HCT116 (cell line): ENCODE measurements at regions not wholly inside any gene's neighbourhood (a gene's known extent, or its start where the extent isn't known, plus 50 kb on each side); places are given as distances from the start of the nearest gene placed in this dataset.
"Not testable (repeated sequence)": the region's sequence is repeated elsewhere in the genome, so short reads cannot be mapped to it uniquely, and the experiment has no call there.

Experiments
- ATAC-seq: fragments of 200-7000 bp; cut with Tn5 transposase; 2 replicates; pipeline ENCODE4 v1.9.1; 2020; ENCODE audit warnings: mild to moderate bottlenecking, moderate library complexity
- BruUV-seq: library from RNA; stranded (reverse); fragments of 400-500 nt; replicated peaks from 2 replicates; lab custom pipeline; 2021; lab: Mats Ljungman, UMichigan
- CTCF ChIA-PET: fragments of 300-600 bp; sonication (Branson Sonifier 250); formaldehyde crosslinking; loops from one replicate; lab custom pipeline; 2021; ENCODE audit warnings: antibody characterized with exemption; lab: Charles Lee
- POLR2A ChIA-PET: fragments of 300-600, 350-600 bp; sonication (Branson Sonifier 250); formaldehyde crosslinking; loops from one replicate; lab custom pipeline; 2021; ENCODE audit warnings: antibody characterized with exemption; lab: Charles Lee
- RAD21 ChIA-PET, 2 experiments: fragments of 300-600 bp; sonication (Branson Sonifier 250); formaldehyde crosslinking; loops; one replicate each; lab custom pipeline; 2023; ENCODE audit warnings: low total read pairs in 2 of 2; ENCODE audit not compliant: uncharacterized antibody in 2 of 2, unreplicated experiment in 2 of 2, low non-redundant PET in 1 of 2; lab: Charles Lee
- DNase-seq: peaks from one replicate; pipeline ENCODE4 v3.0.0-alpha.2; 2010; ENCODE audit warnings: low read depth, low spot score
- H2AFZ ChIP-seq: fragments of 200-600 bp; shearing (Covaris generic), sonication (generic); 2 replicates; pipeline ENCODE4 v1.6.1; 2017; ENCODE audit warnings: low read depth, mixed run types, mixed read lengths, antibody characterized with exemption, low read length; ENCODE audit not compliant: poor library complexity, severe bottlenecking
- H3K27ac ChIP-seq: 2 replicates; pipeline ENCODE4 v1.5.1; 2012; ENCODE audit warnings: low read depth, low read length
- H3K27me3 ChIP-seq: fragments of 200-600 bp; sonication (generic); 2 replicates; pipeline ENCODE4 v1.6.1; 2016; ENCODE audit warnings: mixed run types, low read length, mixed read lengths; ENCODE audit not compliant: insufficient read depth
- H3K36me3 ChIP-seq, 2 experiments: fragments of 200-500 bp in 1 of 2; fragments of 200-600 bp in 1 of 2; sonication (Bioruptor generic) in 1 of 2; sonication (generic) in 1 of 2; 2 replicates each; pipeline versions ENCODE4 v1.5.1 to v1.6.1; 2014 to 2016; ENCODE audit warnings: low read length in 2 of 2, inconsistent platforms in 1 of 2, mixed read lengths in 1 of 2, mixed run types in 1 of 2; ENCODE audit not compliant: insufficient read depth in 2 of 2, control insufficient read depth in 1 of 2
- H3K4me1 ChIP-seq, 2 experiments: fragments of 200-600 bp in 1 of 2; sonication (generic) in 1 of 2; 2 replicates each; pipeline versions ENCODE4 v1.5.1 to v1.6.1; 2012 to 2017; ENCODE audit warnings: low read length in 2 of 2, inconsistent platforms in 1 of 2, mild to moderate bottlenecking in 1 of 2, mixed read lengths in 1 of 2, mixed run types in 1 of 2, moderate library complexity in 1 of 2; ENCODE audit not compliant: insufficient read depth in 2 of 2, control insufficient read depth in 1 of 2
- H3K4me2 ChIP-seq: fragments of 200-600 bp; sonication (generic); 2 replicates; pipeline ENCODE4 v1.6.1; 2017; ENCODE audit warnings: mixed run types, low read length, mixed read lengths
- H3K4me3 ChIP-seq, 2 experiments: fragments of 200-600 bp in 1 of 2; sonication (generic) in 1 of 2; replicated peaks in 1 of 2; 2 replicates each; pipeline ENCODE4 v1.5.1; 2011 to 2016; ENCODE audit warnings: low read length in 2 of 2, control low read depth in 1 of 2, low read depth in 1 of 2, mild to moderate bottlenecking in 1 of 2, mixed read lengths in 1 of 2, mixed run types in 1 of 2
- H3K79me2 ChIP-seq: fragments of 200-600 bp; sonication (generic); 2 replicates; pipeline ENCODE4 v1.6.1; 2017; ENCODE audit warnings: mild to moderate bottlenecking, mixed run types, low read length, moderate library complexity, mixed read lengths; ENCODE audit not compliant: insufficient read depth
- H3K9ac ChIP-seq: fragments of 200-600 bp; sonication (generic); 2 replicates; pipeline ENCODE4 v1.6.1; 2016; ENCODE audit warnings: low read length, mixed read lengths
- H3K9me2 ChIP-seq: fragments of 200-600 bp; sonication (generic), shearing (Covaris generic); 2 replicates; pipeline ENCODE4 v1.6.1; 2017; ENCODE audit warnings: mixed run types, mild to moderate bottlenecking, moderate library complexity; ENCODE audit not compliant: insufficient read depth
- H3K9me3 ChIP-seq, 2 experiments: fragments of 200-500 bp in 1 of 2; fragments of 200-600 bp in 1 of 2; sonication (Bioruptor generic) in 1 of 2; sonication (generic) in 1 of 2; 2 replicates each; pipeline ENCODE4 v1.6.1; 2014 to 2017; ENCODE audit warnings: low read length in 2 of 2, mixed read lengths in 2 of 2, inconsistent platforms in 1 of 2, low read depth in 1 of 2, mild to moderate bottlenecking in 1 of 2, mixed run types in 1 of 2, moderate library complexity in 1 of 2; ENCODE audit not compliant: control insufficient read depth in 1 of 2, insufficient read depth in 1 of 2
- H4K20me1 ChIP-seq: fragments of 200-600 bp; sonication (generic), shearing (Covaris generic); 2 replicates; pipeline ENCODE4 v1.6.1; 2017; ENCODE audit warnings: mixed run types, mild to moderate bottlenecking, moderate library complexity; ENCODE audit not compliant: insufficient read depth
- CBX3 ChIP-seq: IDR thresholded peaks from 2 replicates; pipeline ENCODE4 v1.6.1; 2012; ENCODE audit warnings: low read depth
- CEBPB ChIP-seq: IDR thresholded peaks from 2 replicates; pipeline ENCODE4 v1.6.1; 2012; ENCODE audit warnings: low read depth
- EZH2 ChIP-seq: fragments of 200-600 bp; sonication (generic); IDR thresholded peaks from 2 replicates; pipeline ENCODE4 v1.6.1; 2017; ENCODE audit warnings: antibody characterized with exemption, mixed run types
- JUND ChIP-seq: IDR thresholded peaks from 2 replicates; pipeline ENCODE4 v1.6.1; 2012
- MAX ChIP-seq: IDR thresholded peaks from 2 replicates; pipeline ENCODE4 v1.6.1; 2012
- REST ChIP-seq: IDR thresholded peaks from 2 replicates; pipeline ENCODE4 v1.6.1; 2012; ENCODE audit warnings: low read depth
- SP1 ChIP-seq: IDR thresholded peaks from 2 replicates; pipeline ENCODE4 v1.6.1; 2012; ENCODE audit warnings: low read depth
- SRF ChIP-seq: IDR thresholded peaks from 2 replicates; pipeline ENCODE4 v1.6.1; 2012; ENCODE audit warnings: low read depth
- ZBTB33 ChIP-seq: IDR thresholded peaks from 2 replicates; pipeline ENCODE4 v1.6.1; 2011; ENCODE audit warnings: mild to moderate bottlenecking, low read length, moderate library complexity; ENCODE audit not compliant: insufficient replicate concordance; ENCODE audit errors: extremely low read depth
- ZFX ChIP-seq: fragments of 450-650 bp; IDR thresholded peaks from 2 replicates; pipeline ENCODE4 v1.6.1; 2017
- ZNF274 ChIP-seq: fragments of 200-500 bp; sonication (Bioruptor generic); IDR thresholded peaks from 2 replicates; pipeline ENCODE4 v1.6.1; 2014; ENCODE audit warnings: mild to moderate bottlenecking, low read depth, low read length, inconsistent platforms
- intact Hi-C: fragments of 100-400 bp; cut with micrococcal nuclease; formaldehyde crosslinking; loops from 2 replicates; pipeline ENCODE4 v1.10.0; 2022

GRCh38 chr9:80747056-80747455 lies 942.3 kb downstream of the TLE1 start:
- not testable (repeated sequence) for BruUV-seq, H3K4me1 ChIP-seq, H3K4me2 ChIP-seq

GRCh38 chr9:80732506-80732905 lies 956.8 kb downstream of the TLE1 start:
- RAD21 ChIA-PET: no interaction called here
- TF ChIP-seq SRF (no peak), ZBTB33 (no peak), SP1 (no peak), JUND (no peak), ZFX (no peak), REST (no peak), EZH2 (no peak), MAX (no peak), ZNF274 (no peak), CBX3 (no peak), CEBPB (no peak)
- TF ChIP-seq, all 23 proteins: peak for 0
- Histone ChIP-seq H2AFZ (no peak overlapping the region), H3K9me3 (peaks cover 4 to 8% of the 10 kb centered on the region in 2 experiments; a peak in 3 of 4 replicates), H3K36me3 (no peaks in the 10 kb centered on the region), H3K27ac (no peak overlapping the region), H4K20me1 (no peaks in the 10 kb centered on the region), H3K9ac (no peak overlapping the region), H3K4me2 (no peak overlapping the region), H3K9me2 (no peaks in the 10 kb centered on the region), H3K79me2 (no peaks in the 10 kb centered on the region), H3K4me3 (no peak overlapping the region), H3K27me3 (no peaks in the 10 kb centered on the region), H3K4me1 (no peaks in the 10 kb centered on the region)
- intact Hi-C loops: no loop called here
- BruUV-seq: no TSS peak
- POLR2A ChIA-PET: no interaction called here
- DNase-seq: no peak
- CTCF ChIA-PET: no interaction called here
- ATAC-seq: no peak

More at GRCh38 chr9:80747056-80747455, 942.3 kb downstream of the TLE1 start:
- RAD21 ChIA-PET, H4K20me1 ChIP-seq, POLR2A ChIA-PET, H3K9ac ChIP-seq, H3K36me3 ChIP-seq, H3K9me2 ChIP-seq, H3K27me3 ChIP-seq, CTCF ChIA-PET, DNase-seq, H2AFZ ChIP-seq, H3K4me3 ChIP-seq, intact Hi-C loops, H3K79me2 ChIP-seq, H3K9me3 ChIP-seq, ATAC-seq, H3K27ac ChIP-seq: not testable (repeated sequence)
